ENCODE measurements at regions not wholly inside any gene's neighbourhood (a gene's known extent, or its start where the extent isn't known, plus 50 kb on each side); places are given as distances from the start of the nearest gene placed in this dataset.

DNA sequence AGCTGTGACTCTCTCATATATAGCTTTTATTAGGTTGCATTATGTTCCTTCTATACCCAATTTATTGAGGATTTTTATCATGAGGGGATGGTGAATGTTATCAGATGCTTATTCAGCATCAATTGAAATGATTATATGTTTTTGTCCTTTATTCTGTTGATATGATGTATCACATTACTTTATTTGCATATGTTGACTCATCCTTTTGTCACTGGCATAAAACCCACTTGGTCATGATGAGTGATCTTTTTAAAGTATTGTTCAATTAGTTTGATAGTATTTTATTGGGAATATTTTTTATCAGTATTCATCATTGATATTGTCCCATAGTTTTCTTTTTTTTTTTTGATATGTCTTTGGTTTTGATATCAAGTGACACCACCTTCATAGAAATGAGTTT lies 529.9 kb downstream of the MMUT start:
- DNase-seq (ENCODE audit: low read depth) = no peak
- ChIA-PET CTCF (no interaction called here), POLR2A (no interaction called here)
- Histone ChIP-seq H3K27me3 (ENCODE audit: control insufficient read depth, insufficient read depth, low read length) (no peaks in the 10 kb centered on the region), H3K4me3 (ENCODE audit: low read depth, low read length) (no peak overlapping the region), H3K36me3 (ENCODE audit: control insufficient read depth, insufficient read depth, low read length) (no peaks in the 10 kb centered on the region)
- no peak for TF ChIP-seq CTCF (IDR thresholded peaks at IDR 0.05; ENCODE audit: insufficient read depth, low read depth, low read length)

GRCh38 chr6:48928937-48929336 lies 534.1 kb downstream of the MMUT start:
- no peaks in the 10 kb centered on the region for H3K27me3 ChIP-seq (ENCODE audit: control insufficient read depth, insufficient read depth, low read length)
- CTCF ChIA-PET = interaction anchor here (0.8 kb wide), 1 partner anchor 10 kb away, joined by 3 read pairs; no protein-coding TSS in a partner anchor
- no peak overlapping the region for H3K4me3 ChIP-seq (ENCODE audit: low read depth, low read length)
- DNase-seq (ENCODE audit: low read depth) = no peak
- no peaks in the 10 kb centered on the region for H3K36me3 ChIP-seq (ENCODE audit: control insufficient read depth, insufficient read depth, low read length)
- POLR2A ChIA-PET = no interaction called here
- no peak for TF ChIP-seq CTCF (IDR thresholded peaks at IDR 0.05; ENCODE audit: insufficient read depth, low read depth, low read length)

GRCh38 chr6:48922837-48923236 lies 540.2 kb downstream of the MMUT start:
- ChIA-PET POLR2A (no interaction called here), CTCF (no interaction called here)
- Histone ChIP-seq H3K27me3 (ENCODE audit: control insufficient read depth, insufficient read depth, low read length) (no peaks in the 10 kb centered on the region), H3K4me3 (ENCODE audit: low read depth, low read length) (no peak overlapping the region), H3K36me3 (ENCODE audit: control insufficient read depth, insufficient read depth, low read length) (no peaks in the 10 kb centered on the region)
- no peak for TF ChIP-seq CTCF (IDR thresholded peaks at IDR 0.05; ENCODE audit: insufficient read depth, low read depth, low read length)
- DNase-seq (ENCODE audit: low read depth) = no peak

DNA sequence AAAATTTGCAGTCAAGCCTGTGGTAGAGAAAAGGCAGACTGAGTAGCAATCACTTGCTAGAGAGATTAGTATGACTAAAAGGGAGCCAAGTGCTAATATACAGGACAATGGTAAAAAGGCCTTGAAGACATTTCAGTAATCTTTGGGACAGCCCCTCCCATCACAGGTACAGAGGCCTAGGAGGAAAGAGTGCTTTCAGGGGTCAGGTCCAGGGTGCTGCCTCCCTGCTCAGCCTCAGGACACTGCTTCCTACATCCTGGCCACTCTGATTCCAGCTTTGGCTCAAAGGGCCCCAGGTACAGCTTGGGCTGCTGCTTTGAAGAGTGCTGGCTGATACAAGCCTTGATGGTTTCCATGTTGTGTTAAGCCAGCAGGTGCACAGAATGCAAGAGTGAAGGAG lies 543.5 kb downstream of the MMUT start:
- H3K27me3 ChIP-seq (ENCODE audit: control insufficient read depth, insufficient read depth, low read length) = no peaks in the 10 kb centered on the region
- ChIA-PET CTCF (no interaction called here), POLR2A (no interaction called here)
- no peak overlapping the region for H3K4me3 ChIP-seq (ENCODE audit: low read depth, low read length)
- H3K36me3 ChIP-seq (ENCODE audit: control insufficient read depth, insufficient read depth, low read length) = no peaks in the 10 kb centered on the region
- no peak for TF ChIP-seq CTCF (IDR thresholded peaks at IDR 0.05; ENCODE audit: insufficient read depth, low read depth, low read length)
- DNase-seq (ENCODE audit: low read depth) = no peak

- CTCF ChIA-PET = no interaction called here
- no peak overlapping the region for H3K4me3 ChIP-seq (ENCODE audit: low read depth, low read length)
- H3K27me3 ChIP-seq (ENCODE audit: control insufficient read depth, insufficient read depth, low read length) = no peaks in the 10 kb centered on the region
- no peak for TF ChIP-seq CTCF (IDR thresholded peaks at IDR 0.05; ENCODE audit: insufficient read depth, low read depth, low read length)
- POLR2A ChIA-PET = no interaction called here
- H3K36me3 ChIP-seq (ENCODE audit: control insufficient read depth, insufficient read depth, low read length) = no peaks in the 10 kb centered on the region
- no peak for DNase-seq (ENCODE audit: low read depth)
These were observed 545.8 kb downstream of the MMUT start for GRCh38 chr6:48917233-48917632.

All from BJ (cell line).